A673 (cell line): ENCODE measurements at regions not wholly inside any gene's neighbourhood (a gene's known extent, or its start where the extent isn't known, plus 50 kb on each side); places are given as distances from the start of the nearest gene placed in this dataset.

Experiments
- BruUV-seq: library from RNA; stranded (reverse); fragments of 400-500 nt; replicated peaks from 2 replicates; lab custom pipeline; 2021; lab: Mats Ljungman, UMichigan
- CTCF ChIA-PET: fragments of 300-600 bp; sonication (Branson Sonifier 250); formaldehyde crosslinking; loops from one replicate; lab custom pipeline; 2022; ENCODE audit warnings: antibody characterized with exemption; lab: Charles Lee
- POLR2A ChIA-PET: fragments of 300-600 bp; sonication (Branson Sonifier 250); formaldehyde crosslinking; loops from one replicate; lab custom pipeline; 2022; ENCODE audit warnings: antibody characterized with exemption; ENCODE audit not compliant: low non-redundant PET; lab: Charles Lee
- DNase-seq: peaks from one replicate; pipeline ENCODE4 v3.0.0-alpha.2; 2015; ENCODE audit warnings: low spot score
- H3K27ac ChIP-seq: fragments of 200-600 bp; sonication (generic); 2 replicates; pipeline ENCODE4 v1.5.1; 2016; ENCODE audit warnings: mixed run types, low read depth, mild to moderate bottlenecking, mixed read lengths, antibody characterized with exemption, low read length; ENCODE audit not compliant: poor library complexity, severe bottlenecking
- H3K27me3 ChIP-seq: fragments of 200-600 bp; sonication (generic); replicated peaks from 2 replicates; pipeline ENCODE4 v1.6.1; 2017; ENCODE audit warnings: mixed run types, low read depth, mild to moderate bottlenecking, mixed read lengths, antibody characterized with exemption, low read length; ENCODE audit not compliant: insufficient read depth, poor library complexity
- H3K36me3 ChIP-seq: fragments of 200-600 bp; sonication (generic); 2 replicates; pipeline ENCODE4 v1.6.1; 2016; ENCODE audit warnings: mixed run types, mild to moderate bottlenecking, mixed read lengths, antibody characterized with exemption, low read length; ENCODE audit not compliant: insufficient read depth, poor library complexity, severe bottlenecking
- H3K4me1 ChIP-seq: fragments of 200-600 bp; sonication (generic); 2 replicates; pipeline ENCODE4 v1.6.1; 2017; ENCODE audit warnings: mixed run types, mild to moderate bottlenecking, mixed read lengths, antibody characterized with exemption, low read length; ENCODE audit not compliant: insufficient read depth, poor library complexity, severe bottlenecking
- H3K4me3 ChIP-seq: fragments of 200-600 bp; sonication (generic); 2 replicates; pipeline ENCODE4 v1.5.1; 2016; ENCODE audit warnings: low read depth, mixed run types, mild to moderate bottlenecking, mixed read lengths, low read length; ENCODE audit not compliant: poor library complexity, severe bottlenecking
- H3K9me3 ChIP-seq: fragments of 200-600 bp; sonication (generic); 2 replicates; pipeline ENCODE4 v1.6.1; 2016; ENCODE audit warnings: mixed run types, low read depth, mild to moderate bottlenecking, mixed read lengths, antibody characterized with exemption, low read length; ENCODE audit not compliant: poor library complexity, severe bottlenecking
- EZH2 ChIP-seq: fragments of 200-600 bp; sonication (generic); IDR thresholded peaks from 2 replicates; pipeline ENCODE4 v1.6.1; 2017; ENCODE audit warnings: borderline replicate concordance, low read depth, mild to moderate bottlenecking, mixed read lengths, antibody characterized with exemption, low read length; ENCODE audit not compliant: poor library complexity, severe bottlenecking
- intact Hi-C: fragments of 100-400 bp; cut with micrococcal nuclease; formaldehyde crosslinking; loops from one replicate; pipeline ENCODE4 v1.10.0; 2022; ENCODE audit not compliant: unreplicated experiment
- TF ChIP-seq, protein P1 (sequence below): fragments of 300-800, 200-600 bp; sonication (generic); conservative IDR thresholded peaks from 2 replicates; pipeline ENCODE4 v1.5.1; 2017; ENCODE audit warnings: low read depth, mild to moderate bottlenecking, antibody characterized with exemption, low read length, moderate library complexity, mixed read lengths

DNA sequence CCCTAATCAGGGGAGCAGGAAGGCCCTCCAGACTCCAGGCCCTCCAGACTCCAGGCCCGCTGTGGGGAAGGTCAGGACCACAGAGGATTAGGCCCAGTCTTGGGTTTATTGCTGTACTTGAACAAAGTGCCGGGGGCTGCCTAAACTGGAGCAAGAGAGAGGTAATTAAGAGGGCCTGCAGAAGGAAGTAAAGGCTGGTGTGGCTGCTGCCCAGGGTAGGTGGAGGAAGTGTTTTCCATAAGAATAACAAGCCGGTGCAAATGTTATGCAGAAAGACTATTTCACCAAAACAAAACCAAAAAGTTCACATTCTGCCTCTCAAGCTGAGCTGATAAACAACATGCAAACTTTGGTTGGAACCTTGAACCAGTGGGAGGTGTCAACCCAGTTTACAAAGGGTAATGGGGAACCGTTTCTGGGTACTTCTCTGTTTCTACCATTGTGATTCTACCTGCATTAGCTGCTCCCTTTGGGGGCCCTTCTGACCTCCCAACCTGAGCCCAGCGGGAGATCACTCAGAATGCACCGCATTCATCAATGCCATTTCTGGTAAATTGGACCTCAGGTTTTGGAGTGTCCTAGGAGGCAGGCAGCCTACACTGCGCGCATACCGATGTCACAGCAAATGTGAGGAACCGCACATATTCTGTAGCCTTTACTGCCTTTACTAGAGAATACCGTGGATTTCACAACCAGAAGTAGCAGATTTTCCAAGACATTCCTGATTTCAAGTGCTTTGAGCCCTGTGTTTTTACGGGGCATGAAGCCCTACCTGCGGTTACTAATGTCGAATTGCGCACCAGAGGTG, 59.7 kb upstream of the BCOR start:
- H3K36me3 ChIP-seq: no peaks in the 10 kb centered on the region
- intact Hi-C loops: no loop called here
- no peaks in the 10 kb centered on the region for H3K9me3 ChIP-seq
- no peak for TF ChIP-seq EZH2
- H3K4me3 ChIP-seq: peak overlapping the region; percentile 49
- ChIA-PET POLR2A (no interaction called here), CTCF (interaction anchor here (0.5 kb wide), 1 partner anchor 1351 kb away, joined by 9 read pairs; no protein-coding TSS in a partner anchor)
- BruUV-seq: no TSS peak
- peak overlapping the region; percentile 78 for H3K27ac ChIP-seq
- DNase-seq: no peak
- no peaks in the 10 kb centered on the region for H3K27me3 ChIP-seq
- peaks cover 12% of the 10 kb centered on the region for H3K4me1 ChIP-seq

DNA sequence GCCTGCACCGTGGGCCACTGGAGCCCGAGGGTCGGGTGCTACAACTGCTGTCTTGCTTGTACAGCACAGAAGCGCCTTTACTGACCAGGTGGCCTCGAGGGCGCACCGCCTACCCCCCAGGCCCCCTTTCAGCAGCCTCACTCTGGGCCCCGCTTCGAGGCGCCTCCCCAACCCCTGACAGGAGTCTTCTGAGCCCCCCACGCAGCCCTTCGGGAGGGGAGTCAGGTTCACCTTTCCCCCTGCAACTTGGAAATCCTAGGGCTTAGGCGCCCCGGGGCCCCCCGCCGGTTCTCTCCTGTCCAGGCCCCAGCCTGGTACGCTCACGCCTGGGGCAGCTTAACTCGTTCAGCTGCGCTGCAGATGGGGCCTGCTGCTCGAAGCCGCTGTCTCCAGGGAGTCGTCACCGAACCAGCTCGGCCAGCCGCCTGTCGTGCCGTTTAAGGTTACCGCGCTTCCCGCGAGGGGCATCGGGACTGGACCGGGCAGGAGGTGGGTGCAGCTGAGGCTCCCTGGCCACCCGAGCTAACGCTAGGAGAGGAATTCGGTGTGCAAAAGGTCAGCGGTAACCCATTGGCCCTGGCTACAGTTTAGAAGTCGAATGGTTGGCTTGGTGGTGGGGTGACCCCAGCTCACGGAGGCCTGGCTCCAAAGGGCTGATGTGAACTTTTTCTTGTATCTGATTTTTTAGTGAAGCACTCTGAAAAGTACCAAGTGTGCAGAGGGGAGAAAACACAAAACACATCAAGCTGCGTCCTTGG, 58.9 kb upstream of the BCOR start:
- CTCF ChIA-PET: interaction anchor here (0.5 kb wide), 1 partner anchor 1350 kb away, joined by 9 read pairs; no protein-coding TSS in a partner anchor
- intact Hi-C loops: no loop called here
- no peak for DNase-seq
- POLR2A ChIA-PET: no interaction called here
- no peaks in the 10 kb centered on the region for H3K9me3 ChIP-seq
- H3K4me3 ChIP-seq: no peak overlapping the region
- no TSS peak for BruUV-seq
- no peak for TF ChIP-seq EZH2
- TF ChIP-seq, protein P1, sequence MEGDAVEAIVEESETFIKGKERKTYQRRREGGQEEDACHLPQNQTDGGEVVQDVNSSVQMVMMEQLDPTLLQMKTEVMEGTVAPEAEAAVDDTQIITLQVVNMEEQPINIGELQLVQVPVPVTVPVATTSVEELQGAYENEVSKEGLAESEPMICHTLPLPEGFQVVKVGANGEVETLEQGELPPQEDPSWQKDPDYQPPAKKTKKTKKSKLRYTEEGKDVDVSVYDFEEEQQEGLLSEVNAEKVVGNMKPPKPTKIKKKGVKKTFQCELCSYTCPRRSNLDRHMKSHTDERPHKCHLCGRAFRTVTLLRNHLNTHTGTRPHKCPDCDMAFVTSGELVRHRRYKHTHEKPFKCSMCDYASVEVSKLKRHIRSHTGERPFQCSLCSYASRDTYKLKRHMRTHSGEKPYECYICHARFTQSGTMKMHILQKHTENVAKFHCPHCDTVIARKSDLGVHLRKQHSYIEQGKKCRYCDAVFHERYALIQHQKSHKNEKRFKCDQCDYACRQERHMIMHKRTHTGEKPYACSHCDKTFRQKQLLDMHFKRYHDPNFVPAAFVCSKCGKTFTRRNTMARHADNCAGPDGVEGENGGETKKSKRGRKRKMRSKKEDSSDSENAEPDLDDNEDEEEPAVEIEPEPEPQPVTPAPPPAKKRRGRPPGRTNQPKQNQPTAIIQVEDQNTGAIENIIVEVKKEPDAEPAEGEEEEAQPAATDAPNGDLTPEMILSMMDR: no peak
- no peak overlapping the region for H3K27ac ChIP-seq
- H3K36me3 ChIP-seq: no peaks in the 10 kb centered on the region
- H3K27me3 ChIP-seq: no peaks in the 10 kb centered on the region
- H3K4me1 ChIP-seq: peaks cover 15% of the 10 kb centered on the region

DNA sequence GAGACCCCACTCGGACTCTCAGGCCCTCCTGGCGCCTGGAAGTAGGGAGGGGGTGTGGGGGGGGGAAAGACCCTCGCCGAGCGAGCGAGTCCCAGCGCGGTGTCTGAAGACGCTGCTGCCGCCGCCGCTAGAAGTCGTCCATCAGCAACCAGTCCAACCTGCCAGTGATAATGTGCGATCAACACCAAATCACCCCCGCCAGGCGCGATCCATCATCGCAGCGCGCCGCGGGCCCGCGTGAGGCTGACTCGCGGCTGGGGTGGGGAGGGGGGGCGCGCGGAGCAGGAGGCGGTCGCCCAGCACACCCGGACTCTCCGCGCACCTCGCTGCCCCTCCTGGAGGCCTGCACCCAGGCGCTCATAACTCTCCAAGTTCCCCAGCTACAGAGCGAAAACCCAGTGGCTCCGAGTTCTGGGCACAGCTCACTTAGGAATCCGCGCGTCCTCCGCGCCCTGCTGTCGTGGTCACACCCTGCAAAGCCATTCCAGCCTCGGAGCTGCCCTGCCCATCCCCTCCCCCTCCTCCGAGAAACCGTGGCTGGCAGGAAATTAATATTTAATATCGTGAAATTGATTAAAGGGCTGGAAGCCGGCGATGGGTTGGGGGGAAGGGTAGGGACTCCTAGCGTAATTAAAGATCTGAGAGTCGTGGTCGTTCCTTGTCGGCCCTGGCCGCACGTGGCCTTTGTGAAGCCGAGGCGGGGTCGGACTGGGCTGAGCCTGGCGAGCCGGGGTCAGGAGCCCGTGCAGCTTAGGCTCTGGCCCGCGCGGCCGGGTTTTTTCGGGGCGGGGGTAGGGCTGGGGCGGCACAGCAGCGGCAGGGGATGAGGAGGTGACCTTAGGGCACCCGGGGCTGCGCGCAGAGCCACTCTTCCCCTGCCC, 58.1 kb upstream of the BCOR start:
- Histone ChIP-seq H3K4me1 (peaks cover 24% of the 10 kb centered on the region), H3K27ac (peak overlapping the region; percentile 68), H3K36me3 (no peaks in the 10 kb centered on the region), H3K27me3 (no peaks in the 10 kb centered on the region), H3K4me3 (peak overlapping the region; percentile 61), H3K9me3 (no peaks in the 10 kb centered on the region)
- intact Hi-C loops: no loop called here
- no TSS peak for BruUV-seq
- POLR2A ChIA-PET: interaction anchor here (0.6 kb wide), 1 partner anchor 29 kb away, joined by 3 read pairs; no protein-coding TSS in a partner anchor
- peak; percentile 42 for DNase-seq
- CTCF ChIA-PET: interaction anchor here (0.5 kb wide), 1 partner anchor 1527 kb away, joined by 6 read pairs; no protein-coding TSS in a partner anchor
- TF ChIP-seq, protein P1: no peak
